ENCODE measurements at regions not wholly inside any gene's neighbourhood (a gene's known extent, or its start where the extent isn't known, plus 50 kb on each side); places are given as distances from the start of the nearest gene placed in this dataset.

DNA sequence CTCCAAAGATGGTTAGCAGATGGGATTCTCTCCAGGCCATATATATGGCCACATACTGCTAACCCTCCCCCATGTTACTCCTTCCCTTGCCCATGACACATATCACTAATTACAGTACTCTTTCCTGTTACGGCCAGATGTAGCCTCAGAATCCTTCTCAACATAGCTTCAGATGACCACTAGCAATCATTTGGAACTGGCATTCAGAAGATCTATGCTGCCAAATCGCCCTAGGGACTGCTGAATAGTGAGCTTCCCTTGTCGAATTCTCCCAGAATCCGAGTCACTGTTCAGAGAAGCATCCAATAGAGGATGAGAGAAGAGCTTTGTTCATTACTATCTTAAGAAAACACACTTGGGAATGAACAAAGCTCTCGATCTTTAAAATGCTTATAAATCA lies 121.2 kb upstream of the TANK start:
- H3K27me3 ChIP-seq (ENCODE audit: insufficient read depth, low read length), result no peaks in the 10 kb centered on the region
- H3K9ac ChIP-seq (ENCODE audit: low read length), result no peak overlapping the region
- no peak overlapping the region for H3K4me3 ChIP-seq (ENCODE audit: insufficient read depth, low read depth, low read length)
- H3K9me3 ChIP-seq (ENCODE audit: insufficient read depth, low read depth, low read length), result no peaks in the 10 kb centered on the region
- Mint-ChIP-seq H3K27ac (ENCODE audit: unreplicated experiment) (no peak overlapping the region), H3K36me3 (ENCODE audit: low read depth, unreplicated experiment) (no peaks in the 10 kb centered on the region), H3K9me3 (ENCODE audit: unreplicated experiment) (no peaks in the 10 kb centered on the region), H3K4me1 (ENCODE audit: low read depth, unreplicated experiment) (peaks cover 3% of the 10 kb centered on the region), H3K27me3 (ENCODE audit: low read depth, unreplicated experiment) (peaks cover 5% of the 10 kb centered on the region), H3K4me3 (ENCODE audit: unreplicated experiment) (no peak overlapping the region)
- H3K4me2 ChIP-seq (ENCODE audit: low read length), result no peak overlapping the region
- no peaks in the 10 kb centered on the region for H3K36me3 ChIP-seq (ENCODE audit: insufficient read depth, low read length)
- H2AFZ ChIP-seq (ENCODE audit: low read depth, low read length), result no peak overlapping the region
- DNase-seq (ENCODE audit: low read depth) (no peak), FAIRE-seq (no peak)
- H3K27ac ChIP-seq (ENCODE audit: low read depth, low read length), result no peak overlapping the region
- H3K4me1 ChIP-seq (ENCODE audit: insufficient read depth, low read length), result no peaks in the 10 kb centered on the region
- TF ChIP-seq, protein P1, sequence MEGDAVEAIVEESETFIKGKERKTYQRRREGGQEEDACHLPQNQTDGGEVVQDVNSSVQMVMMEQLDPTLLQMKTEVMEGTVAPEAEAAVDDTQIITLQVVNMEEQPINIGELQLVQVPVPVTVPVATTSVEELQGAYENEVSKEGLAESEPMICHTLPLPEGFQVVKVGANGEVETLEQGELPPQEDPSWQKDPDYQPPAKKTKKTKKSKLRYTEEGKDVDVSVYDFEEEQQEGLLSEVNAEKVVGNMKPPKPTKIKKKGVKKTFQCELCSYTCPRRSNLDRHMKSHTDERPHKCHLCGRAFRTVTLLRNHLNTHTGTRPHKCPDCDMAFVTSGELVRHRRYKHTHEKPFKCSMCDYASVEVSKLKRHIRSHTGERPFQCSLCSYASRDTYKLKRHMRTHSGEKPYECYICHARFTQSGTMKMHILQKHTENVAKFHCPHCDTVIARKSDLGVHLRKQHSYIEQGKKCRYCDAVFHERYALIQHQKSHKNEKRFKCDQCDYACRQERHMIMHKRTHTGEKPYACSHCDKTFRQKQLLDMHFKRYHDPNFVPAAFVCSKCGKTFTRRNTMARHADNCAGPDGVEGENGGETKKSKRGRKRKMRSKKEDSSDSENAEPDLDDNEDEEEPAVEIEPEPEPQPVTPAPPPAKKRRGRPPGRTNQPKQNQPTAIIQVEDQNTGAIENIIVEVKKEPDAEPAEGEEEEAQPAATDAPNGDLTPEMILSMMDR (IDR thresholded peaks at IDR 0.05; ENCODE audit: insufficient read depth, low read depth, low read length), result no peak
- no peaks in the 10 kb centered on the region for H4K20me1 ChIP-seq (ENCODE audit: insufficient read depth, low read length)
- no peaks in the 10 kb centered on the region for H3K79me2 ChIP-seq (ENCODE audit: insufficient read depth, low read length)

DNA sequence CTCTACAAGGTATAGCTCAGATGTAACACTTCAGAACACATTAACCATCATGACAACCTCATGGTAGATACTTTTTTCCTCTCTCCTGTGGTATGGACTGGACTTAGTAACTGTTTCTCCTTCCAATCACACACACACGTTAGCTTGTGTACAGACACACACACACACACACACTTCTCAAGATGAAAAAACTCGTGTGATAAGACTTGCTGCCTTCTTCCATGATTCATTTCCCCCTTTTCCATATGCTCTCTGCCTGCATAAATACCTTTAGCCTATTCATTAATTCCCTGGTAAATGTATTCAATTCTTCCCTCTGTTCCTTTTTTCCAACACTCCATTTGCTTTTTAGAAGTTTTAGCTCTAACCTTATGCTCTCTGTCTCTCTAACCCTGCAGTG lies 118.9 kb upstream of the TANK start:
- H3K9ac ChIP-seq (ENCODE audit: low read length), result no peak overlapping the region
- no peaks in the 10 kb centered on the region for H3K79me2 ChIP-seq (ENCODE audit: insufficient read depth, low read length)
- H3K9me3 ChIP-seq (ENCODE audit: insufficient read depth, low read depth, low read length), result no peaks in the 10 kb centered on the region
- Mint-ChIP-seq H3K27ac (ENCODE audit: unreplicated experiment) (no peak overlapping the region), H3K9me3 (ENCODE audit: unreplicated experiment) (no peaks in the 10 kb centered on the region), H3K36me3 (ENCODE audit: low read depth, unreplicated experiment) (no peaks in the 10 kb centered on the region), H3K27me3 (ENCODE audit: low read depth, unreplicated experiment) (peaks cover 4% of the 10 kb centered on the region), H3K4me3 (ENCODE audit: unreplicated experiment) (no peak overlapping the region), H3K4me1 (ENCODE audit: low read depth, unreplicated experiment) (peaks cover 3% of the 10 kb centered on the region)
- H3K4me2 ChIP-seq (ENCODE audit: low read length), result no peak overlapping the region
- H3K27ac ChIP-seq (ENCODE audit: low read depth, low read length), result no peak overlapping the region
- H2AFZ ChIP-seq (ENCODE audit: low read depth, low read length), result no peak overlapping the region
- H3K4me3 ChIP-seq (ENCODE audit: insufficient read depth, low read depth, low read length), result no peak overlapping the region
- no peak for TF ChIP-seq EZH2 (IDR thresholded peaks at IDR 0.05; ENCODE audit: insufficient read depth, low read length)
- TF ChIP-seq, protein P1 (IDR thresholded peaks at IDR 0.05; ENCODE audit: insufficient read depth, low read depth, low read length), result no peak
- no peak for FAIRE-seq
- no peaks in the 10 kb centered on the region for H4K20me1 ChIP-seq (ENCODE audit: insufficient read depth, low read length)
- no peaks in the 10 kb centered on the region for H3K36me3 ChIP-seq (ENCODE audit: insufficient read depth, low read length)
- H3K27me3 ChIP-seq (ENCODE audit: insufficient read depth, low read length), result no peaks in the 10 kb centered on the region
- H3K4me1 ChIP-seq (ENCODE audit: insufficient read depth, low read length), result no peaks in the 10 kb centered on the region
- peak; percentile 32 for DNase-seq (ENCODE audit: low read depth)

DNA sequence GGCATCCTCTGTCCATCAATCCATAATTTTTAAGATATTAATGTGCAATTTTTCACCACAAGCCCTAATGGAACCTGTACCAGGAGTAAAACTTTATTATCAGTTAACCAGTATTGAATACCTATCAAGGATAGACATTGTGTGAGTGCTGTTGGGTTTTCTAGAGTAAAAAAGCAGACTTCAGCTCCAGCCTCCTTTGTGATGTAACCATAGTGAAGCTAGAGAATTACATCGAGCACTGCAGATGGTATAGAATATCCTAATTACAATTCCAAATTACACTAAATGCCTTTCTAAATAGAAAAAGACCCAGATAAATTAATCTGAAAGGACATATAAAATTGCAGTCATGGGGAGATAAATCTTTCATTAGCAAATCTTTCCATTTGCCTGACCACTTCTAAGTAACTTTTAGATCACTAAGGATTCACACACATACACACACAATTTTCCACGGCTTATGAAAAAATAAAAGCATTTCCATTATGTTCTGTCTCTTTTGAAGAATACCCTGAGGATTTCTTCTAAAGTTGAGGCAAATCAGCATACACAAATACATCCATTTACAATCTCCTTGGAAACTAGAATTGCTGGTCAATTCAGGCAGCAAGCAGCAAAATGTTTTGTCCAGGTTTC lies 117.1 kb upstream of the TANK start:
- no peaks in the 10 kb centered on the region for H3K9me3 ChIP-seq (ENCODE audit: insufficient read depth, low read depth, low read length)
- H4K20me1 ChIP-seq (ENCODE audit: insufficient read depth, low read length), result no peaks in the 10 kb centered on the region
- no peak overlapping the region for H3K9ac ChIP-seq (ENCODE audit: low read length)
- FAIRE-seq (no peak), DNase-seq (ENCODE audit: low read depth) (no peak)
- no peaks in the 10 kb centered on the region for H3K36me3 ChIP-seq (ENCODE audit: insufficient read depth, low read length)
- H3K79me2 ChIP-seq (ENCODE audit: insufficient read depth, low read length), result no peaks in the 10 kb centered on the region
- H3K9me3 Mint-ChIP-seq (ENCODE audit: unreplicated experiment), result no peaks in the 10 kb centered on the region
- H3K4me3 Mint-ChIP-seq (ENCODE audit: unreplicated experiment), result no peak overlapping the region
- no peaks in the 10 kb centered on the region for H3K4me1 ChIP-seq (ENCODE audit: insufficient read depth, low read length)
- peaks cover 4% of the 10 kb centered on the region for H3K27me3 Mint-ChIP-seq (ENCODE audit: low read depth, unreplicated experiment)
- no peak overlapping the region for H3K27ac Mint-ChIP-seq (ENCODE audit: unreplicated experiment)
- no peak for TF ChIP-seq EZH2 (IDR thresholded peaks at IDR 0.05; ENCODE audit: insufficient read depth, low read length)
- TF ChIP-seq, protein P1 (IDR thresholded peaks at IDR 0.05; ENCODE audit: insufficient read depth, low read depth, low read length), result no peak
- H3K36me3 Mint-ChIP-seq (ENCODE audit: low read depth, unreplicated experiment), result no peaks in the 10 kb centered on the region
- H3K4me3 ChIP-seq (ENCODE audit: insufficient read depth, low read depth, low read length), result no peak overlapping the region
- H3K4me1 Mint-ChIP-seq (ENCODE audit: low read depth, unreplicated experiment), result peaks cover 3% of the 10 kb centered on the region
- no peaks in the 10 kb centered on the region for H3K27me3 ChIP-seq (ENCODE audit: insufficient read depth, low read length)
- no peak overlapping the region for H3K4me2 ChIP-seq (ENCODE audit: low read length)
- no peak overlapping the region for H3K27ac ChIP-seq (ENCODE audit: low read depth, low read length)
- no peak overlapping the region for H2AFZ ChIP-seq (ENCODE audit: low read depth, low read length)

Measured in astrocyte (in vitro differentiated cells and primary cell).